ENCODE measurements at regions not wholly inside any gene's neighbourhood (a gene's known extent, or its start where the extent isn't known, plus 50 kb on each side); places are given as distances from the start of the nearest gene placed in this dataset.

DNA sequence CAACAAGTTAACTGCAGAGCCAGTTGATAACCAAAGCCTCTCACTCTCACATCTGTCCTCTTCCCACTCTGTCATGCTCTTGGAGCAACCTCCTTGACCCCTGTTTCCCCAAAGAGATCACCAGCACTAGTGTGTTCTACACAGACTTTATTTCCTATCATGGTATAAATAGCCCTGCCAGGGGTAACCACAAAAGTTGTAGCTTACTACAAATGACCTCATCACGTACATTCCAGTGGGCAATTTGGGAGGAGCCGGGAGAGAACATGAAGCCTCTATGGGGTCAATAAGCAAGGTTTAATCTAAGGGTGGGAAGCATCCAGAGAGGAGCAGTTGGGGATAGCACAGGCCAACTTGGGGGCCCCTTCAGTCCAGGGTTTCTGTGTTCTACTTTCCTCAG is 186.5 kb downstream of the KCNA5 start:
- TF ChIP-seq, protein P1, sequence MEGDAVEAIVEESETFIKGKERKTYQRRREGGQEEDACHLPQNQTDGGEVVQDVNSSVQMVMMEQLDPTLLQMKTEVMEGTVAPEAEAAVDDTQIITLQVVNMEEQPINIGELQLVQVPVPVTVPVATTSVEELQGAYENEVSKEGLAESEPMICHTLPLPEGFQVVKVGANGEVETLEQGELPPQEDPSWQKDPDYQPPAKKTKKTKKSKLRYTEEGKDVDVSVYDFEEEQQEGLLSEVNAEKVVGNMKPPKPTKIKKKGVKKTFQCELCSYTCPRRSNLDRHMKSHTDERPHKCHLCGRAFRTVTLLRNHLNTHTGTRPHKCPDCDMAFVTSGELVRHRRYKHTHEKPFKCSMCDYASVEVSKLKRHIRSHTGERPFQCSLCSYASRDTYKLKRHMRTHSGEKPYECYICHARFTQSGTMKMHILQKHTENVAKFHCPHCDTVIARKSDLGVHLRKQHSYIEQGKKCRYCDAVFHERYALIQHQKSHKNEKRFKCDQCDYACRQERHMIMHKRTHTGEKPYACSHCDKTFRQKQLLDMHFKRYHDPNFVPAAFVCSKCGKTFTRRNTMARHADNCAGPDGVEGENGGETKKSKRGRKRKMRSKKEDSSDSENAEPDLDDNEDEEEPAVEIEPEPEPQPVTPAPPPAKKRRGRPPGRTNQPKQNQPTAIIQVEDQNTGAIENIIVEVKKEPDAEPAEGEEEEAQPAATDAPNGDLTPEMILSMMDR (conservative IDR thresholded peaks at IDR 0.05) = no peak
- TF ChIP-seq ZFX (IDR thresholded peaks at IDR 0.05) = no peak

Data from C4-2B (cell line).